HG03571 (cell line): ENCODE measurements at regions not wholly inside any gene's neighbourhood (a gene's known extent, or its start where the extent isn't known, plus 50 kb on each side); places are given as distances from the start of the nearest gene placed in this dataset.
"Not testable (repeated sequence)": the region's sequence is repeated elsewhere in the genome, so short reads cannot be mapped to it uniquely, and the experiment has no call there.

ENCODE experiments used
- ATAC-seq: cut with Tn5 transposase; IDR thresholded peaks from one replicate; pipeline ENCODE4 v1.9.1; 2021; ENCODE audit not compliant: unreplicated experiment

DNA sequence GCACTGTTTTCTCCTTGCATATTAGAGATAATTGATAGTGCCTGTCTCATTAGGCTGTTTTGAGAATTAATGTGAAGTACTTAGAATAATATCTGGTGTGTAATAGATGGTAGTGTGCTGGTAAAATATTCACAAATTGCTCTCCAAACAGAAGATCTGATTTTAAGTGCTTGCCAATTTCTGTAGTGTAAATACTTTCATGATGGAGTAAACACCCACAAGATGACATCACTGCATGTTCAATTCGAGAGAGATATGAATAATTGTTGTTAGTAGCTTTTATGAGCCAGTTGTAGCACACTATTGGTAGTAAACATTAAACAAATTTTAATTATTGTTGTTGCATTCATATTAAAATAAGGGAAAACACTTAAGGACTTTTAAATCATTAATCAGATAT, 392.3 kb upstream of the RIOK2 start:
- ATAC-seq = no peak

GRCh38 chr5:97576956-97577355, 393.9 kb upstream of the RIOK2 start:
- no peak for ATAC-seq

- ATAC-seq = not testable (repeated sequence)
Observed at GRCh38 chr5:97579977-97580376, 396.9 kb upstream of the RIOK2 start.

DNA sequence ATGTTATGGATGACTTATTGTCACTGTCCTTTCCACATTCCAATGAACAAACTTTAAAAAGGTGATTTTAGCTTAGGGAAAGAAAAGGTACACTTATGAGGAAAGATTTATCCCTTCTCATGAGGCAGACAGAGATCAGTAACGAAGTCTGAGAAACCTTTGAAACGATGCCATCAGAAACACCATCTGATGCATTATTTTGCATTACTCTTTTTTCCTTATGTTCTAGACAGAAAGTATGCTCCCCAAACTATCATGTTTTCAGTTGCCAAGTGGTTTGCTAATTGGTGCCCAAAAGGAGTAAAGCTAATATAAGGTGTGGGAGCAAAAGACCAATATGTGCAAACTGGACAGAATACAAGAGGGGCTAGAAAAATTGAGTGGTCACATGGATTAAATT, 397.7 kb upstream of the RIOK2 start:
- no peak for ATAC-seq

- no peak for ATAC-seq
Observed at GRCh38 chr5:97591781-97592180, 408.7 kb upstream of the RIOK2 start.

DNA sequence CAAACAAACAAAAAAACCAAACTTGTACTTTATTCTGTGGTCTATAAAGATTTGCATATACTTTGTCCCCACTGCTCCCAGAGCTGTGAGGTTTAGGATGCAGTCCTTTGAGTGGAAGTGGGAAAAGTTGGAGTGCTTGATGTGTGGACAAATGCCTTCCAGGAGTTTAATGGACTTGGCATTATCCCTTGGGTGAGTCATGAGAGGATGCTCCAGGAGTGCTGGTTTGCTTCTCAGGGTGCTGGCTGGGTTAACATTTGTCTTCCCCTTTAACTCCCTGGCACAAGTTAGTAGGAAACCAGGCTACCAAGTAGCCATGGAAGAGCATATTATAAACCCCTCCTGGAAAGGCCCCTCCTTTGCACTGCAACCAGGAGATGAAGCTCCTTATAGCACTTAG, 417.4 kb upstream of the RIOK2 start:
- no peak for ATAC-seq

DNA sequence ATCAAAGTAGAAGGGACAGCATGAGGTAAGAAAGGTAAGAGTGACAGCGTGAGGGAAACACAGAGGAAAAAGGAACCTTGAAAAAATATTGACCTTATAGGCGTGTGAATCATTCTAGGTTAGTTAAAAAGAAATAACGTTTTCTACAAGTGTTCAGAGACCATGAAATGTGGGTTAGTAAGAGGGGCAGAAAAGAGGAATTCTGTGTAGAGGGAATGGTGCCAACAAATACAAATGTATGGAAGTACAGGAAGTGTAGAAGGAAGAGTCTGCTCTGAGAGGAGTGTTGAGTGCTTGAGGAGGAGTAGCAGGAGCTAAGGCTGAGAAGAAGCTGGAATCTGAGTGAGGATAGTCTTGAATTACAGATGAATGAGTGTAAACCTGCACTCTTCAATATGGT, 418.6 kb upstream of the RIOK2 start:
- no peak for ATAC-seq

DNA sequence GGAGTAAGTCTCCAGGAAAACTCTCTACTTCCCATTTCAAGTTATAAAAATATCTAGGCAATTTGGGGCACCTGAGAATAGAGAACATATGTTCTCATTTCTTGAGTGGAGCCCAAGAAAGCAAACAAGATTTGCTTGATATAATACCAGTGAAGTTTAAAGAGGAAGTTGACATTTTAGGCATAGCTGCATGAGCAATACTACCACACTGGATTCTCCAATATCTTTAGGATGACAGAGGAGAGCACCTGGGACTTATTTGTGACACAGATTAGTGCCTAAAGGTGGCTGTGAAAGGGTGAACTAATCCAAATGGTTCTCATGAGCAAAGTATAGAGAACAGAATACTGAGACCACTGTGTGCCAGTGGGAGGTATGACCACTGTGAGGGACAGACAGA, 423.5 kb upstream of the RIOK2 start:
- no peak for ATAC-seq

GRCh38 chr5:97608501-97608900, 425.5 kb upstream of the RIOK2 start:
- ATAC-seq = no peak

- no peak for ATAC-seq
Observed at GRCh38 chr5:97618721-97619120, 435.7 kb upstream of the RIOK2 start.

- ATAC-seq = no peak
Observed at GRCh38 chr5:97623441-97623840, 440.4 kb upstream of the RIOK2 start.

- no peak for ATAC-seq
Observed at GRCh38 chr5:97624886-97625285, 441.8 kb upstream of the RIOK2 start.

GRCh38 chr5:97627272-97627671, 444.2 kb upstream of the RIOK2 start:
- ATAC-seq = no peak

DNA sequence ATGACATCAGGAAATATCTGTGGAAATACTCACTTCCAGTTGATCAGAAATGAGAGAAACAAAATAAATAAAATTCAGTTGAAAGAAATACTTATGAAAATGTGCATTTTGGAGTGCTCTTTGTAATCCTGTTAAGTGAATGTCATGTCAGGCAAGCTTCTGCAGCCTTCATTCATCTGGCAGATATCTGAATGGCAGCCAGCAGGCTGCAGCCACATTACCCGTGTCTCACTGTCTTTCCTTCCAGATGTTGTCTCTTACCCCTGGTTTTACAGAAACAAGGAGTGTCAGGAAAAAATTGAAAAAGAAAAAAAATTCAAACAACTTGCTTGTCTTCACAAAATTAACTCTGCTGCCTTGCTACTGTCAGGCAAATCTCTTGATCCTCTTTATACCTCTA, 445.0 kb upstream of the RIOK2 start:
- ATAC-seq = no peak

DNA sequence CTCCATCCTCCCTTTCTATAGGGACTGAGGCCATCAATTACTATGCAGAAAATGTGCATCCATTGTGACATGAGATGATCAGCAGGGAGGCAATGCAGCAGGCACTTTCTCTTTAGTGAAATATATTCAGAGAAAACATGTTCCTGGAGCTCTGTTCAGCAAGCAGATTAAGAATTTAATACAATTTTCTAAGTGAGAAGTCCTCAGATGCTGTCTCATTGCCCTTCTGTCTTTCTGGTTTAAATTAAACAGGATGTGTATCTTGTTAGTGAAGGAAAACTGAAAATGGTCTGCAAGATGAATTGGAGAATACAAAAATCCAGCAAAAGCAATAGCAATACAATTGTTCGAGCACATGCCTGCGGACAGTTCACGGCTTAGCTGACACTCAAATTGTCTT, 445.8 kb upstream of the RIOK2 start:
- no peak for ATAC-seq

DNA sequence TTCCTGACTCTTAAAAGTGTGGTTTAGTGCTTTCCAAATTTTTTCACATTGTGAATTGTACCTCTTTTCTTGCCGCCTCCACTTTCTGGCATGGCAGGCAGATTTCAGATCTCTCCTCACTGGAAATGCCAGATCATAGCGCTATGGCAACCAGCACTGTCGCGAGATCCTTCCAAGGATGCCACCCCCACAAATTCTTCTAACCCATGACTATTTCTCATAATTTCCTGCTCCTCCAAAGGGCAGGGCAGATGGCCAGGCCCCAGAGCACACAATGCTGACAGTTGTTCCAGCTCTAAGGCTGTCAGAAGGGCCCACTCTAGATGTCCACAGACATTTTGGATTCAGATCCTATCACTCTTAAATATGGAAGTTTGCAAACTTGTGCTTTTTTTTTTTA, 446.2 kb upstream of the RIOK2 start:
- no peak for ATAC-seq

GRCh38 chr5:97635553-97635952, 452.5 kb upstream of the RIOK2 start:
- no peak for ATAC-seq

DNA sequence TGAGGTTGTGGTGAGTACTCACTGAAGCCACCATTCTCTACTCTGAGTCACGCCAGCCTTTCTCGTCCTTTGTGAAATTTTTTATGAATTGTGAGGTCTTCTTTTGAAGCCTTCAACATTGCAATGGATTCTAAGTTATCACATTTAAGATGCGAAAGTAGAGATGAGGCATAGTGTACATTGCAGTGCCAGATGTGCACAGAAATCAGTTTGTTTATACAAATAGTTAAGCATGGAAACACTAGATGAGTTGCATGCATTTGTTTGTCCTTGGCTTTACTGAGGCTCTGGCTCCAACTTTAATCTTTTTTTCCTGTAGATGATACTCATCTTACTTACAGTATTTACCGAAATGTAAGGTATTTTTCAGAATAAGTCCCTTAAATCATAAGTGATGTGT, 453.7 kb upstream of the RIOK2 start:
- ATAC-seq = no peak

GRCh38 chr5:97641081-97641480, 458.0 kb upstream of the RIOK2 start:
- no peak for ATAC-seq

GRCh38 chr5:97644206-97644605, 461.2 kb upstream of the RIOK2 start:
- no peak for ATAC-seq

GRCh38 chr5:97644896-97645295, 461.8 kb upstream of the RIOK2 start:
- no peak for ATAC-seq

DNA sequence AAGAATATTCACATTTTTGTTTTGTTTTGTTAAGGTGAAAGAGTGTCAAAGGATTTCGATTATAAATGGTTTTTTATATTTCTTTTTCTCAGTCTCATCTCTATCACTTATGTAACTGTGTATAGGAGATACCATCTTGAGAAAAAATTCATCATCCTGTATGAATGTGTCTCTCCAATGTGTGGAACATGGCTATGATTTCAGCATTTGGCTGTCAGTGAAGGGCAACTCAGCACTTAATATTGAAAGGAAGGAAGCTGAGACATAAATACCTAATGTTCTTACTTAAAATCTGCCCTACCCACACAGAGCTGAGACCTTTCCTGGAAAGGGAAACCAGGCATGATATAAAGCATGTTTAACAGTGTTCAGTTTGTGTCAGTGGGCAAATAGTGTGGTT, 474.2 kb upstream of the RIOK2 start:
- no peak for ATAC-seq

DNA sequence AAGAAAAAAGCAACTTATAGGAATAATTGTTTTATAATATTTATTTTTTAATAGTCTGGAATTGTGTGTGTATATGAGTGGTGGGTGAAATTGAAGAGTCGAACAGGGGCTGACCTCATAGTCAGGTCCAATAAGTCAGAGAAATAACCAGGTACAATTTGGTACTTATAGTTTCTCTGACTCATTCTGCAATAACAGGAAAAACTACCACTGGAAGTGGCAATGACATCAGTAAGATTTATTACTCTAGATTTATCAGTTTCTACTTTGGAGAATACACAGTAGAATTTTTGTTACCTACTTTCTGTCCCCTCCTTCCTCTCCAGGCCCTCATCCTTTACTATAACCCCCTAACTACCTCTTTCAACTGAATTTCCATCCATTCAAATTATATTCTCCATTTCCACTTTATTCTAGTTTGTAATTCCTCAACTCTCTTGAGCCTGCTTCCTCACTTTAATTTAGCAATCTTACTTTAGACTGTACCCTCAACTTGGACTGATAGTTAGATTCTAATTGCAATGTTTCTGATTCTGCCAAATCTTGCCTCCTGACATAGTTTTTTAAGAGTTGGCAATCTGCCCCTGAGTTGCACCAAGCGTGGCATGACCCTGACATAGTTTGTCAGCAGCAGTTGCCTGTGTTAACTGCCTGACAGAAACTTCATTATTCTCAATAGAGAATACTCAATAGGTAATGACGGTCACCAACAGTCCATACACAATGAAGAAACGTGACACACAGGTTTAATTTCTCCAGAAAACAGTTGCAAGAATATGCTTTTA, 475.3 kb upstream of the RIOK2 start:
- ATAC-seq = no peak
